Hepatocyte (in vitro differentiated cells): ENCODE measurements at regions not wholly inside any gene's neighbourhood (a gene's known extent, or its start where the extent isn't known, plus 50 kb on each side); places are given as distances from the start of the nearest gene placed in this dataset.

Experiments
- EZH2phosphoT487 ChIP-seq: fragments of 200-600 bp; sonication (generic); IDR thresholded peaks from one replicate; pipeline ENCODE4 v1.6.1; 2018; ENCODE audit warnings: antibody characterized with exemption, mild to moderate bottlenecking, low read depth, moderate library complexity; ENCODE audit not compliant: unreplicated experiment, severe bottlenecking
- TF ChIP-seq, protein P1 (sequence below): fragments of 200-600 bp; sonication (generic); IDR thresholded peaks from 2 replicates; pipeline ENCODE4 v1.5.1; 2016; ENCODE audit warnings: antibody characterized with exemption, mild to moderate bottlenecking; ENCODE audit not compliant: poor library complexity

DNA sequence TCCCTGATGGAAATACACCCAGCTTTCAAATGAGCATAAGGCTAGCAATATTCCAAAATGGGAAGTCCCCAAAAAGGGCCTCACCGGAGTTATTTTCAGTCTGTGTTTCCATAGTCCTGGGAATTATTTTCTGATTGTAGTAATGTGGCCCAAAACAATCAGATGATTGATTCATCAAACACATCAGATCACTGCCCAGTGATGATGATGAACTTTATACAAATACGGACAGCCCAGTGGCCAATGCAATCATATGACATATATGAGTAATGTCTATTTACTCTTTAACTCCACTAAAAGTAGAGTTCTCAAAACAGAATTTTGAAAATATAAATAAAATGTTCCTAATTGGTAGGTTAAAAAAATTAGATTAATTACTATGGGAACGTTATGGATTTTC, 467.8 kb downstream of the ZNF608 start:
- TF ChIP-seq, protein P1, sequence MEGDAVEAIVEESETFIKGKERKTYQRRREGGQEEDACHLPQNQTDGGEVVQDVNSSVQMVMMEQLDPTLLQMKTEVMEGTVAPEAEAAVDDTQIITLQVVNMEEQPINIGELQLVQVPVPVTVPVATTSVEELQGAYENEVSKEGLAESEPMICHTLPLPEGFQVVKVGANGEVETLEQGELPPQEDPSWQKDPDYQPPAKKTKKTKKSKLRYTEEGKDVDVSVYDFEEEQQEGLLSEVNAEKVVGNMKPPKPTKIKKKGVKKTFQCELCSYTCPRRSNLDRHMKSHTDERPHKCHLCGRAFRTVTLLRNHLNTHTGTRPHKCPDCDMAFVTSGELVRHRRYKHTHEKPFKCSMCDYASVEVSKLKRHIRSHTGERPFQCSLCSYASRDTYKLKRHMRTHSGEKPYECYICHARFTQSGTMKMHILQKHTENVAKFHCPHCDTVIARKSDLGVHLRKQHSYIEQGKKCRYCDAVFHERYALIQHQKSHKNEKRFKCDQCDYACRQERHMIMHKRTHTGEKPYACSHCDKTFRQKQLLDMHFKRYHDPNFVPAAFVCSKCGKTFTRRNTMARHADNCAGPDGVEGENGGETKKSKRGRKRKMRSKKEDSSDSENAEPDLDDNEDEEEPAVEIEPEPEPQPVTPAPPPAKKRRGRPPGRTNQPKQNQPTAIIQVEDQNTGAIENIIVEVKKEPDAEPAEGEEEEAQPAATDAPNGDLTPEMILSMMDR, result no peak
- TF ChIP-seq EZH2phosphoT487, result no peak
